Stimulated activated CD4-positive, alpha-beta T cell treated with anti-CD3 and anti-CD28 coated beads, Interleukin-2, amount 100 ng/mL, for 24 hours (primary cell): ENCODE measurements at regions not wholly inside any gene's neighbourhood (a gene's known extent, or its start where the extent isn't known, plus 50 kb on each side); places are given as distances from the start of the nearest gene placed in this dataset.
"Not testable (repeated sequence)": the region's sequence is repeated elsewhere in the genome, so short reads cannot be mapped to it uniquely, and the experiment has no call there.

Source experiments
- DNase-seq, 2 donors: peaks; one replicate each; pipeline ENCODE4 v3.0.0-alpha.2; 2020

DNA sequence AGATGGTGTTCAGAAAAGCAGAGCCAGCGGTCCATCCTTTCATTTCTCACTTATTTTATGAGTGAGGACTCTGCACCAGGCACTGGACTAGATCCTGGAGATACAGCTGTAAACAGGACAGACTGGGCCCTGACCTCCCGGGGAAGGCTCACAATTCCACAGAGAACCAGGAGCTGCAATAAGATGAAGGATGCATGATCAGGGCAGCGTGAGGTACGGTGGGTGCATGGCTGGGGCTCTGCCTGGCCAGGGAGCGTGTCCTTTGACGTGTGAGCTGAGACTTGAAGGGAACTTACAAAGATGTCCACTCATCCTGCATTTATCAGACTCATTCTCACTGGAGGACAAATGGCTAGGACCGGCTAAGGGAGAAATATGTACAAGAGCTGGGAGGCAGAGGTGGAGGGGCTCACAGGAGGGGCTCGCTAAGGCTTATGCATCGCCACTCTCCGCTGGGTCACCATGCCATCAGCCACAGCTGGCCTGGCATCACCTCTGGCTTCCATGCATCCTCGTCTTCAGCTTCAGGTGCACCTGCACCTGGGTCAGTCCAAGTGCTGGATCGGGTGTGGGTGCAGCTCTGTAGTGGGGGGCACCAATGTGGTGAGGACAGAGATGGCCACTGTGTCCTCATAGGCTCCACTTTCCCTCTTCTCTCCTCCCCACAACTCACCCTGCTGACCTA, 213.9 kb downstream of the TOMM20 start:
- no peak for DNase-seq

DNA sequence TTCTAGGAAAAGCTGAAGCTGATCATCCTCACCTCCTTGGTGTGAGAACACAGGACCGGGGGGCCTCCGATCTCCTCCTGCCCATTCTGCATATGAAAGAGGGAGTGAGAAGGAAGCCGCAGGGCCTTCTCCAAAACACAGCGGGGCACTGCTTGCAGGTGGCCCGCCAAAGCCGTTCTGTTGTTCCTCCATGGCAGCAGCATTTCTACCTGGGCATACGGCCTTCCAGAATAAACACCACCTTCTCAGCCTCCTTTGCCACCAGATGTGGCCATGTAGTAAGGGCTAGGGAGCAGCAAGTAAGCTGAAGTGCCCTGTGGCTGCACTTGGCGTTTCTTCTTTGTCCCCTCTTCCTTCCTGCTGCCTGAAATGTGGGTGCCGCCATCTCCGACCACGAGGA, 214.9 kb downstream of the TOMM20 start:
- DNase-seq = no peak

DNA sequence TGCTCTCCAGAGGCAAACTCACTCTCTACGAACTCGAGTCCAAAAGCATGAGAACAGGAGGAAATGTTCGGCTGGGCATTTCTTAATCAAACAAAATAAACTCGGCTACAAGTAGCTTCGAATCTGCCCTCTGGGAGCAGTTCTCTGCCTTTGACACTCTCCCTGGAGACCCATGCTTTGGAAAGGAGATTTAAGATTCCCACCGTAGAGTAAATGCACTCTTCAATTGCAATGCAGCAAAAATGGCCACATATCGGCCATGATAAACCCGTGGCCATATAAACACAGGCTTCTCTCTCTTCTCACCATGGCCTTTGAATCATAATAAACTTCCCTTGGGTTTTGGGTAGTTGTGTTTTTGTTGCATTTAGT, 215.4 kb downstream of the TOMM20 start:
- no peak for DNase-seq

DNA sequence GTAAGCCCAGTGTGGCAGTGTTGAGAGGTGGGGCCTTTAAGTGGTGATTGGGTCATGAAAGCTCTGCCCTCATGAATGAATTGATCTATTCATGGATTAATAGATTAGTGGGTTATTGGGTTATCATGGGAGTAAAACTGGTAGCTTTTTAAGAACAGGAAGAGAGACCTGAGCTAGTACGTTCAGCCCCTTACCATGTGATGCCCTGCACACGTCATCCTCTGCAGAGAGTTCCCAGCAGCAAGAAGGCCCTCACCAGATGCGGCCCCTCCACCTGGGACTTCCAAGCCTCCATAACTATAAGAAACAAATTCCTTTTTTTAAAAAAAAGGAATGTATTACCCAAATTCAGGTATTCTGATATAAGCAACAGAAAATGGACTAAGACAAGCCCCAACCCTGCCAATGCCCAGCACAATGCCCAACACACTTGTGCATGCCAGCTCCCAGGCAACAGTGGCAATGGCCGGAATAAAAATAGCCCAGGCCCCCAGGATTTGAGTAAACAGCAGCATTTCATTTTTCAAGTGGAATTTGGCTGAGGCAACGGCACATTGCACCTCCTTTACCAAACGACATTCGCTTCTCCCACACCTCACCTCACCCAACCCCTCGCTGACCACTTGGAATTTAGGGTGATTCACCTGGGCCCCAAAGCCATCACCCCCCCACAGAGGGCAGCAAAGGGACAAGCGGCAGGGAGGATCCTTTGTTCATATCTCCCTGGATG, 215.9 kb downstream of the TOMM20 start:
- DNase-seq = no peak

DNA sequence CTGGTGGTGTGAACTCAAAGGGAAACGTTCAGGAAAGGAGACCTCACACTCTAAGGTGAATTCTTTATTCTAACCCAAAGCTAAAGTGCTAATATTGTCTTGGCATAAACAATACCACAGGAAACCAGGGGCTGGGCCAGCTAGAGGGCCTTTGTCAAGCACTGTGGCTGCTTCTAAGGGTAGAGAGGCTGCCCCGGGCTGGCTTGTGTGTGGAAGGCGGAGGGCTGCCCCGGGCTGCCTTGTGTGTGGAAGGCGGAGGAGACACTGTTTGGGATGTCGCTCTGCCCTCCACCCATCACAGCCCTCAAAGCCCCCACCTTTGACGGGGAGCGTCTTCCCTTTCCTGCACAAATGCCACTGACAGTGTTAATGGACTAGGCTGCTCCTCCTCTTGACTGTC, 216.8 kb downstream of the TOMM20 start:
- DNase-seq = no peak

DNA sequence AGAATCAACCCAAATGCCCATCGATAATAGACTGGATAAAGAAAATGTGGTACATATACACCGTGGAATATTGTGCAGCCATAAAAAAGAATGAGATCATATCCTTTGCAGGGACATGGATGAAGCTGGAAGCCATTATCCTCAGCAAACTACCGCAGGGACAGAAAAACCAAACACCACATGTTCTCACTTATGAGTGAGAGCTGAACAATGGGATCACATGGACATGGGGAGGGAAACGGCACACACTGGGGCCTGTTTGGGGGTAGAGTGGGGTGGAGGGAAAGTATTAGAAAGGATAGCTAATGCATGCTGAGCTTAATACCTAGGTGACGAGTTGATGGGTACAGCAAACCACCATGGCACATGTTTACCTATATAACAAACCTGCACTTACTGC, 217.5 kb downstream of the TOMM20 start:
- not testable (repeated sequence) for DNase-seq

DNA sequence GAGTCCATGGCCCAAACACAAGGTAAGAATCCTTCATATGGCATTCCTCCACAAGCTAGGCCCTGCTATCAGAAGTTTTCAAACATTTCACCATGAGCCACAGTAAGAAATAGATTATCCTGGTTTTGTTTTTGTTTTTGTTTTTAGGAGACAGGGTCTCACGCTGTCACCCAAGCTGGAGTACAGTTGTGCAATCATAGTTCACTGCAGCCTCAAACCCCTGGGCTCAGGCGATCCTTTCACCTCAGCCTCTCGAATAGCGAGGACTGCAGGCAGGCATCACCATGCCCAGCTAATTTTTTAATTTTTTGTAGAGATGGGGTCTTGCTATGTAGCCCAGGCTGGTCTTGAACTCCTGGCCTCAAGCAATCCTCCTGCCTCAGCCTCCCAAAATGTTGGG, 218.8 kb downstream of the TOMM20 start:
- no peak for DNase-seq

DNA sequence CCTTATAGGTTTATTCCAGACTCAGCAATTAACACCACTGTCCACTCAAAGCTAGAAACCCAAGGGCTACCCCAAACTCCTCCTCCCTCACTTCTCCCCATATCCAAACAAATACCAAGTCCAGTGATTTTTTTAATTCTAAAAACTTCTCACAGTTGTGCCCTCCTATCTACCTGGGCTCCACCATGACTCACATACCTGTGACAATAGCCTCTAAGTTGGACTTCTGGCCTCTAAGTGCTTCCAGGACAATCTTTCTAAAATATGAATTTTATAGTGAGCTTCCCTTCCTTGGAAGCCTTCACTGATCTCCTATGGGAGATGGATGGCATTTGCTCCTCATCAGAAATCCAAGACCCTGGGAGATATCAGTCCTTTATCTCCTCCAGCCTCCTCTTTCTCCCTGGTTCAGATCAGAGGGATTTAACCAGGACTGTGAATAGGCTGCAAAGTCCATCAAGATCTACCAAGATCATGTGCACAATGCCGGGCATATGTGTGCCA, 219.3 kb downstream of the TOMM20 start:
- DNase-seq = no peak

DNA sequence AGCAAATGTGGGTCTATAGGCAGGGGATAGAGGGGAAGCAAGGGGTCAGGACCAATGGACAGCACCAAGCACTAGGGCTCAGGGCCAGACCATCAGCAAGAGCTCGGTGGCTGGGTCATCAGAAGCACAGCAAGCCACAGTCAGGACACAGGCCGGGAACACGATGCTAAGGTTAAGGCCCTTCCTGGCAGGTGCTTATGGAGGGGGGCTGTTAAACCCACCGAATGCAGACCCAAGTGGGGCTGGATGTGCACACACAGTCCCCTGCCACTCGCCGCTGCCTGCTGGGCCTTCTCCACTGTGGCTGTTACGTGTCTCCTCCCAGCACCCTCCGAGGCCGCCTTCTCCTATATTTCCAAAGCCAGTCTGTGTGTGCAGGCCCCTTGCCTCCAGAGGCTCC, 220.1 kb downstream of the TOMM20 start:
- no peak for DNase-seq

DNA sequence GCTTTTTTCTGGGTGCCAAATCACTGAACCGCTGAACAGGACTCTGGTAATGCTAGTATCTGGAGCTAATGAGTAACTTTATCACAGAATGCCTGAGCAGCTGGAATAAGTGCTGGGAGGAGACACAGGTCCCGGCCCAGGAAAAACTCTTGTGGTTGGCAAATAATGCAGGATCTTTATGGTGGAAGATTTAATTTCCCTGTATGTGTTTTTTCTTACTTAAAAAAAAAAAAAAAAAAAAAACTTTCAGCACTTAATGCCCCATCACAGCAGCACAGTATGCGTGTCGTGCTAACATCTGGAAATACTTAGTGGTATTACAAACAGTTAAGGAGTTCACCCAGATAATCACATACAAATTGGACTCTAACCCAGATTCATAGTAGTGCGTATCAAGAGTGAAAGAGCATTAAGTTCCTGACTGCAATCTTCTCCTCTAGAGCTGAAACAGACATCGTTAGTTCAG, 220.7 kb downstream of the TOMM20 start:
- no peak for DNase-seq

DNA sequence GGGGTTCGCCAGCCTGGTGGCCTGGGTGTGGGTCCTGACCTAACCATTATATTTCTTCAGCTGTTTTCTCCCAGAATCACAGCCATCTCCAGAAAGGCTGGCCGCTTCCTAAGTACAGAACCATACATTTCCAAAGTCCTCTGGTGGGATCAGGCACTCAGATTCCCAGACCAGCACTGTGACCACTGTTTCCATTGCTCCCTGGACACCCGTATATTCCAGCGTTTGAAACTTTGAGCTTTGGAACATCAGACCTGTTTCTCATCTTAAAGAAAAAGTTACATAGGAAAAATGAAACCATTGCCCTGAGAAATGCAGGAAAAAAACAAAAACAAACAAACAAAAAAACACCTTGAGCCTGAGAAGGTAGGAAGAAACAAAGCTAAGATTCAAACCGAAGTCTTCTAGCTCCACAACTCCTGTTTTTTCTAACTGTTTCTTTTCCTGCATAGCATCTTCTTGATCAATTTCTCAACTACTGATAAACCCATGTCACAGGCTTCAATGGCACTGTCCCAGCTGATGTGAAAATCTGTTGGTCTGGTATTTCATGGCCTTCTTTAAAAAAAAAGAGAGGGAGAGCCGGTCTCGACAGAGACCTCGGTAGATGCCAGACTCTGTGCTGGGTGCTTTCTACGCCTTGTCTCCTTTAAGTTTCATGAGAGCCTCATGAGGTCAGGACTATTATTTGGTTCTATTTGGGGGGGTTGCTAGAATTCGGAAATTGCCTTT, 221.3 kb downstream of the TOMM20 start:
- no peak for DNase-seq

DNA sequence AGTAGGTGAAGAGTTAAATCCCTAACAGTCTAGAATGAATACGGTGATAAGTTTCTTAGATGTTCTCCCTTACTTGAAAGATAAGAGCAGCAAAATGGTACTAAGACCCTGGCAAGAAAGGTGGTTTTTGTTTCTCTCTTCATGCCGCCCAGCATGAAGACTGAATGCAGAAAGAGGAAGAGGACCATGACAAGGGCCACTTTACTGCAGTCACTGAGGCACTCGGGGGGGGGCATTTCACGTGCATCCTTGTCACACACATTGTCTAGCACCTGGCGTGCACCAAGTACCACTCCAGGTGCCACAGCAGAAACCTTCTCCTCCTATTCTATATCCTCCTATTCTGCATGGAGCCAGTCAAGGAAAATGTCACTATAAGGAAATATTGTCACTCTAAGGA, 222.0 kb downstream of the TOMM20 start:
- DNase-seq = no peak

DNA sequence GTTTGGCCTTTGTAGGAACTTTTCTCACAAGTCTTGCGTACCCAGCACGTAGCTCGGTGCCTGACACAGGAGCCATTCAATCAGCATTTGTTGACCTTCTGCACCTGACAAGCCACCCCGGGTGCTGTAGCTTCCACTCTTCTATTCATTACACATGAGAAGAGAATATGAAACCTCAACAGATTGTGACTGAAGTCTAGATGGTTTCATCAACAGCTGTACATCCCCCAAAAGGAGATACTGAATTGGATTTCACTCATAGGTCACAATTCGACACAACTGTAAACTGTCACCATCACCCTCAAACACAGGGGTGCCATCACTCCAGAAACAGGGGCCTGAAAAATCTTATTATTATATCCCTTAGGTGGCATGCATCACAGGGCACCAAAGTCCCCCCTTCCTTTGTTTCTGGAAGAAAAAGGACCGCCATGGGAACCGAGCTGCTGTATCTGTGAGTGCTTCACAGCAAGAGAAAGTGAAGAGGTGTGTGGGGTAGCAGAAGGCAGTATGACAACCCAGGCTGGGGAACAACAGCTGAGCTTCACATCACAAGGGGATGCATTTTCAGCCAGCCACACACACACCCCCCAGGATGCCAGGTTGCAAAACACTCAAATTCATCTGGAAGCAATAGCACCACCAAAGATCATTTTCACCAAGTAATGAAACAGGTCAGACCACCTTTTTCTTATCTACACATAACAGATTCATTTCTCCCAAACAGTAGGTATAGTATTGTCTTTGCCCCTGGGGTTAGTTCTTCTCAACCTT, 225.7 kb downstream of the TOMM20 start:
- DNase-seq = no peak

DNA sequence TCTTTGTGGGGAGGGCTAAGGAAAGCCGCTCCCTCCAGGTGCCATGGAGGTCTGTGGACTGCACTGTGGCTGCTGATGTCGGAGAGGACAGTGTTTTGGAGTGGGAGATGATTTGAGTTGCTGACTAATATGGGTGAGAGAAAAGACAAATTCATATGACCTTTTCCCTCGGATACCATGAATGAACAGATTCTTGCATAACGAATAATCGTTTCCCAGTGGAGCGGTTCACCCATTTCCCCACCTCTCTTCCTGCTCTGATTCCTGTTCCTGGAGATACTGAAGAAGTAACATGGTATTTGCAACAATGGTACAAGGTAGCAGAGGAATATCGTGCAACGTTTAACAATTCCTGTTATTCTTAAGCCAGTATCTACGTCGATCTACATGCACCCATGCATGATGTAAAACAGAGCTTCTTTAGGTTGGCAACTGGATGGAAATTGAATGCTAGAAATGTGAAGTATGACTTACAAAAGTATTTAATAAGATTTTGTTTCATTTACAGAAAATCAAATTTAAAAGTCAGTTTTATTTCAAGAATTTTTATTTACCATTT, 227.1 kb downstream of the TOMM20 start:
- DNase-seq = no peak

DNA sequence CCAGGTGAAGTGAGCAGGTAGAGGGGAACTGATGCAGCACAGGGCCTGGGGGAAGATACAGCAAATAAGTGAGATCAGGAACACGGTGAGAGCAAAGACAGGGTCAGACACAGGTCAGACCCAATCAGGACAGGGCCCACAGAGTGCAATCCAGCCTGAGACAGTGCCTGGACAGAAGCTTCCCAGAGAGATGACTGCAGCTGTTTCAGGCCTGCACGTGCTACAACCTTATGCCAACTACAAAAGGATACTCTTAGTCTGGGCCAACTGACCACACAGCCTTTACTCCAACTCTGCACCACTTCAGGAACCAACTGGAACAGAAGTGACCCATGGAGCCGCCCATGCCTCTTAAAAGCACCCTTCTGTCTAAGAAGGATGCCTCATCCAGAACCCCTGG, 228.0 kb downstream of the TOMM20 start:
- DNase-seq = no peak

DNA sequence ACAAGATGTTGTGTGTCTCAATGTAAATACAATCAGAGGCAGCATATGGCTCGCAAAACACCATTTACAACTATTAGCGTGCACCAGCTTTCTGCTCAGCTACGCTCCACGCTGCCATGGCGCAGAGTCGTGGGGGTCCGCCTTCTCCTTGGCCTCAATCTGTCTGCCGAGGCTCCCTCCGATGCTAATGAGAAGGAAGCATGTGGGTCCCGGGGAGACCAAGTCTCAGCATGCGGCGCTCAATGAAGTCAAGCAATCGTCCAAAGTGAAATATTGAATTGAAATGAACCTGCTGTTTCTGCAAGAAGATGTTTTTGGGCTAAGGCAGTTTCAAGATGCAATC, 228.9 kb downstream of the TOMM20 start:
- no peak for DNase-seq

DNA sequence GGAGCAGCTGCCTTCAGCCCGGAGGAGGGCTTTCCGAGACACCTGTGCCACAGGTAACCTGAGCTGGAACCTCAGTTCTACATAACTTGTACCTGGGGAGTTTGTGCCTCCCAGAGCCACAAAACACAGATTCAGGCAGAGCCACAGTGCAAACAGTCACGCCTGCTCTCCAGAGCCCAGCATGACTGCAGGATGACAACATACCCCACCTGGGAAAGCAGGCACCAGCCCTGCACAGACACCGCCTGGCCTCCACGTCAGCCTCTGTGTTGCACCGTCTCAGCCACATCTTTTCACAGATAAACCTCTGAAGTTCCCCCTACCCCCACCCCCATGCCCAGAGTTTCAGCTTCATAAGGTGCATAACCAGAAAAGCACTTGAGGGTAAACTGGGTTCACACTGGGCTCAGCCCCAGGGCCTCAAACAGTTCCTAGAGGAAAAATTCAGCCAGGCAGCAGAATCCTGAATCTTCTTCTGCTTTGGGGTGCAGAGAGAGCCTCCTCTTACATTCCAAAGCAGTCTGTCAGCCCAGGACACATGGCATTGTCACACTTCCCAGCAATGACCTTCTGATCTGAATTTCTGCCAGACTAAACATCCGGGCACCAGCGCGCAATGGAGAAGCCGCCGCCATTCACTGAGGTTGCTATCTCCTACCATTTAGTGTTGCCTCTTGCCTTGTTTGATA, 229.5 kb downstream of the TOMM20 start:
- no peak for DNase-seq

DNA sequence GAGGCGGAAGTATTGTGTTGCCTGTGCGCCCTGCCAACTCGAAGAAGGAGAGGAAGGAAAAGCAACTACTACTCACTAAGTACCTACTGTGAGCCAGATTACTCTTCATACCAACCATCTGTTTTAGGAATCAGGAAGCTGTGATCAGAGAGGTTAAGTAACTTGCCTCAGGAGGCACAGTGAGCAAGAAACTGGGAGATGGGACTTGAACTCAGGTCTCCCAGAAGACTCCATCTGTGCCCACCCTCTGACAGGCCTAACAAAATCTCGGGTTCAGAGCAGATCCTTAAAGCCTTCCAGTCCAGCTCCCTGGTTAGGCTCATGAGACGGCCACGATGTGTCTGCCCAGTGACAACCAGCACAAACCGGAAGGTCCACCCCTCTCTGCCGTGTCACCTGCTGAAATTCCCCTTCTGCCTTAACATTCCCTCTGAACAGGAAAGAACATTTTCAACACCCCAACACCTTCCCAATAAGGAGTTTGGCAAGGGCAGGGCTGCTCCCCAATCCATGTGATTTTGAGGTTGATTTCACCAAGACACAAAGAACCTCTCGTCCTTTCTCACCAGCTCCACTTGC, 230.1 kb downstream of the TOMM20 start:
- no peak for DNase-seq

DNA sequence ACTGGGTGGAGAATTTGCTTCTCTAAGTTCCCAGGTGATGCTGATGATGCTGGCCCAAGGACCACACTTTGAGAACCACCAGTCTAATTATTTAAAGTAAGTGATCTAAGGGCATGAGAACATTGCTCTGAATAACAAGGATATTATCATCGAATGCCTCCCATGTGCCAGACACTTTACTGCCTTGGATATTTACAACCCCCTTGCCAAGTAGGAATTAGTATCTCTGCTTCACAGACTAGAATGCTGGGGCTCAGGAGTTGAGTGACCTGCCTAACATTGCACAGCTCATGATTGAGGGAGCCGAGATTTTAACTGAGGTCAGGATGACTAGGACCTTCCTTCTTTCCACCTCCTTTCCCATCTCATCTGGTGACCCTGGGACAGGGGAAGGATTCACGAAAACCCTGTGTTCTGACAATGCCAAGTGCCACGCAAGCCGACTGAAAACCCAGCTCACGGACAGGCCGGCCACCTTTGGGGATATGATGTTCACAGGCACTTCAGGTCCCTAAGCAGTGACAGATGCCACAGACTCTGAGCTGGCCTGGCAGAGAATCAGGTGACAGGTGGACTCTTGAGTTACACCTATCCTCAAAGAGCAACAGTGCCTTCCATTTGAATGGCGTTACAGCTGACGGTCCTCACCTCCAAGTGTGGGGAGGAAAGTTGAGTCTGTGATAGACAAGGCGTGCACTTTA, 230.7 kb downstream of the TOMM20 start:
- DNase-seq = no peak

DNA sequence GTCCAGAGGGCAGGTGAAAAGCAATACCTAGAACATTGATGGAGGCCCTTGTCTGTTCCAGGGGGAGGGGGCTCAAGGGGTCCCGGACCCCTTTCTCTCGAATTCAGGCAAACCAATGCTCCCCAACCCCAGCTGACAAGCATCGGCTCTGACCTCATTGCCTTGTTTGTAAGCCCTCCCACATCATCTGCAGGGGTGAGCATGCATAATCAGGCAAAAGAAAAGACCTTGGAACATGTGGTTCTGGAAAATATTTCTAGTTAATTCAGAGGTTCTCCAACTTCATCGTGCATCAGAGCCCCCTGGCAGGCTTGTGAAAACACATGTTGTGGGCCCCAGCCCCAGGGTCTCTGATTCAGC, 231.3 kb downstream of the TOMM20 start:
- DNase-seq = no peak
